Suprapubic skin (tissue), 4 donors: ENCODE measurements at regions not wholly inside any gene's neighbourhood (a gene's known extent, or its start where the extent isn't known, plus 50 kb on each side); places are given as distances from the start of the nearest gene placed in this dataset.

Experiments
- POLR2A ChIP-seq, 2 donors: fragments of 450-650 bp; IDR thresholded peaks; one replicate each; pipeline ENCODE4 v1.6.1; 2017; ENCODE audit warnings: antibody characterized with exemption in 2 of 2, mild to moderate bottlenecking in 2 of 2, moderate library complexity in 2 of 2
- POLR2AphosphoS5 ChIP-seq, 3 donors: sonication (generic); formaldehyde crosslinking; IDR thresholded peaks; one replicate each; pipeline ENCODE4 v1.6.1; 2017; ENCODE audit warnings: antibody characterized with exemption in 3 of 3

DNA sequence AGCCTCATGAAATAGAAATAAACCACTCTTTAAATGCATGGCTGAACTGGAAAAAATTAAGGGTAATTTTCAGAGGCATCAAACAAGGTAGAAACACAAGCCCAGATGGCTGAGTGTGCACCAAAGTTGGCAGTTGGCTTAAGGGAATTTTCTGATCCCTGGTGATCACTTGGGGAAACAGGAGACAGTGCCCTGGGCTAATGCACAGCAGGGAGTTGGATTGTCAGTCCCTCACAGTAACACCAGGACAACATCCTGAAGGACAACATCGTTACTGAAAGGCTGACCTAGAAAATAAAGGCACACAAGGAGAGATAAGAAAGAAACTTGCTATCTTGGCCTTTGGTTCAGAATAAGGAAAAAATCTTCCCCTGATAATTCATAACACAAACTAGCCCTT lies 417.0 kb downstream of the SLC4A3 start:
- TF ChIP-seq POLR2A (IDR thresholded peaks at IDR 0.05) (no peak), POLR2AphosphoS5 (IDR thresholded peaks at IDR 0.05) (no peak)
